ENCODE measurements at regions not wholly inside any gene's neighbourhood (a gene's known extent, or its start where the extent isn't known, plus 50 kb on each side); places are given as distances from the start of the nearest gene placed in this dataset.

GRCh38 chr13:90565985-90566713 is 781.3 kb upstream of the MIR17HG start:
- DNase-seq, result peak in 2 of 3 donors; percentile 13 to 16
- Histone ChIP-seq H3K4me1 (ENCODE audit: control extremely low read depth in 1 of 4, control insufficient read depth in 4 of 4, insufficient read depth in 4 of 4, low read length in 3 of 4) (peaks cover 0 to 7% (median 0%) of the 10 kb centered on the region in 4 experiments), H3K9me3 (ENCODE audit: control extremely low read depth in 1 of 5, control insufficient read depth in 4 of 5, insufficient read depth in 2 of 5, low read depth in 1 of 5, low read length in 4 of 5) (peaks cover 0 to 3% (median 2%) of the 10 kb centered on the region in 5 experiments), H3K27ac (ENCODE audit: insufficient read depth in 1 of 2, low read depth in 1 of 2, low read length in 2 of 2, poor library complexity in 1 of 2, severe bottlenecking in 2 of 2) (no peak overlapping the region), H3K36me3 (ENCODE audit: control insufficient read depth in 4 of 4, insufficient read depth in 4 of 4, low read length in 3 of 4) (no peaks in the 10 kb centered on the region), H3K4me3 (ENCODE audit: control insufficient read depth in 1 of 7, extremely low read depth in 1 of 7, insufficient read depth in 4 of 7, low read depth in 2 of 7, low read length in 6 of 7) (peak overlapping the region in 1 of 7 experiments; percentile 30), H3K27me3 (replicated peaks in 2 of 5; ENCODE audit: control insufficient read depth in 4 of 5, insufficient read depth in 5 of 5, low read length in 4 of 5) (no peaks in the 10 kb centered on the region)
- ChIA-PET POLR2A (no interaction called here), CTCF (no interaction called here)
- WGBS (ENCODE audit: insufficient coverage), result 50% methylated on average over 2 of the region's 3 CpGs

GRCh38 chr13:90568165-90568564 is 779.3 kb upstream of the MIR17HG start:
- CTCF ChIA-PET, result interaction anchor here (0.7 kb wide), 1 partner anchor 299 kb away, joined by 3 read pairs; no protein-coding TSS in a partner anchor

GRCh38 chr13:90576067-90576466 is 771.4 kb upstream of the MIR17HG start:
- H3K4me3 ChIP-seq (ENCODE audit: control insufficient read depth in 1 of 7, extremely low read depth in 1 of 7, insufficient read depth in 4 of 7, low read depth in 2 of 7, low read length in 6 of 7), result no peak overlapping the region
- H3K9me3 ChIP-seq (ENCODE audit: control extremely low read depth in 1 of 5, control insufficient read depth in 4 of 5, insufficient read depth in 2 of 5, low read depth in 1 of 5, low read length in 4 of 5), result no peaks in the 10 kb centered on the region
- H3K4me1 ChIP-seq (ENCODE audit: control extremely low read depth in 1 of 4, control insufficient read depth in 4 of 4, insufficient read depth in 4 of 4, low read length in 3 of 4), result no peaks in the 10 kb centered on the region
- no peaks in the 10 kb centered on the region for H3K36me3 ChIP-seq (ENCODE audit: control insufficient read depth in 4 of 4, insufficient read depth in 4 of 4, low read length in 3 of 4)
- ChIA-PET CTCF (no interaction called here), POLR2A (no interaction called here)
- no peak for DNase-seq
- H3K27ac ChIP-seq (ENCODE audit: insufficient read depth in 1 of 2, low read depth in 1 of 2, low read length in 2 of 2, poor library complexity in 1 of 2, severe bottlenecking in 2 of 2), result no peak overlapping the region
- 92% methylated on average over 4 of the region's 5 CpGs for WGBS (ENCODE audit: insufficient coverage)
- H3K27me3 ChIP-seq (replicated peaks in 2 of 5; ENCODE audit: control insufficient read depth in 4 of 5, insufficient read depth in 5 of 5, low read length in 4 of 5), result no peaks in the 10 kb centered on the region

More at GRCh38 chr13:90568165-90568564, 779.3 kb upstream of the MIR17HG start:
- no peak overlapping the region for H3K27ac ChIP-seq (ENCODE audit: insufficient read depth in 1 of 2, low read depth in 1 of 2, low read length in 2 of 2, poor library complexity in 1 of 2, severe bottlenecking in 2 of 2)
- H3K36me3 ChIP-seq (ENCODE audit: control insufficient read depth in 4 of 4, insufficient read depth in 4 of 4, low read length in 3 of 4), result no peaks in the 10 kb centered on the region
- POLR2A ChIA-PET, result no interaction called here
- DNase-seq, result no peak
- peaks cover 0 to 7% (median 0%) of the 10 kb centered on the region in 4 experiments for H3K4me1 ChIP-seq (ENCODE audit: control extremely low read depth in 1 of 4, control insufficient read depth in 4 of 4, insufficient read depth in 4 of 4, low read length in 3 of 4)
- no peaks in the 10 kb centered on the region for H3K27me3 ChIP-seq (replicated peaks in 2 of 5; ENCODE audit: control insufficient read depth in 4 of 5, insufficient read depth in 5 of 5, low read length in 4 of 5)
- no peak overlapping the region for H3K4me3 ChIP-seq (ENCODE audit: control insufficient read depth in 1 of 7, extremely low read depth in 1 of 7, insufficient read depth in 4 of 7, low read depth in 2 of 7, low read length in 6 of 7)
- H3K9me3 ChIP-seq (ENCODE audit: control extremely low read depth in 1 of 5, control insufficient read depth in 4 of 5, insufficient read depth in 2 of 5, low read depth in 1 of 5, low read length in 4 of 5), result peaks cover 0 to 3% (median 2%) of the 10 kb centered on the region in 5 experiments

- Histone ChIP-seq H3K4me1 (ENCODE audit: control extremely low read depth in 1 of 4, control insufficient read depth in 4 of 4, insufficient read depth in 4 of 4, low read length in 3 of 4) (no peaks in the 10 kb centered on the region), H3K9me3 (ENCODE audit: control extremely low read depth in 1 of 5, control insufficient read depth in 4 of 5, insufficient read depth in 2 of 5, low read depth in 1 of 5, low read length in 4 of 5) (no peaks in the 10 kb centered on the region), H3K4me3 (ENCODE audit: control insufficient read depth in 1 of 7, extremely low read depth in 1 of 7, insufficient read depth in 4 of 7, low read depth in 2 of 7, low read length in 6 of 7) (no peak overlapping the region), H3K27me3 (replicated peaks in 2 of 5; ENCODE audit: control insufficient read depth in 4 of 5, insufficient read depth in 5 of 5, low read length in 4 of 5) (no peaks in the 10 kb centered on the region), H3K36me3 (ENCODE audit: control insufficient read depth in 4 of 4, insufficient read depth in 4 of 4, low read length in 3 of 4) (no peaks in the 10 kb centered on the region), H3K27ac (ENCODE audit: insufficient read depth in 1 of 2, low read depth in 1 of 2, low read length in 2 of 2, poor library complexity in 1 of 2, severe bottlenecking in 2 of 2) (no peak overlapping the region)
- ChIA-PET POLR2A (no interaction called here), CTCF (no interaction called here)
- DNase-seq, result no peak
- WGBS (ENCODE audit: insufficient coverage), result 14% methylated on average over 1 of the region's 2 CpGs
Observed at GRCh38 chr13:90577726-90578125, 769.8 kb upstream of the MIR17HG start.

- peaks cover 0 to 3% (median 0%) of the 10 kb centered on the region in 5 experiments for H3K9me3 ChIP-seq (ENCODE audit: control extremely low read depth in 1 of 5, control insufficient read depth in 4 of 5, insufficient read depth in 2 of 5, low read depth in 1 of 5, low read length in 4 of 5)
- no peaks in the 10 kb centered on the region for H3K4me1 ChIP-seq (ENCODE audit: control extremely low read depth in 1 of 4, control insufficient read depth in 4 of 4, insufficient read depth in 4 of 4, low read length in 3 of 4)
- DNase-seq, result no peak
- H3K4me3 ChIP-seq (ENCODE audit: control insufficient read depth in 1 of 7, extremely low read depth in 1 of 7, insufficient read depth in 4 of 7, low read depth in 2 of 7, low read length in 6 of 7), result no peak overlapping the region
- no peak overlapping the region for H3K27ac ChIP-seq (ENCODE audit: insufficient read depth in 1 of 2, low read depth in 1 of 2, low read length in 2 of 2, poor library complexity in 1 of 2, severe bottlenecking in 2 of 2)
- CTCF ChIA-PET, result no interaction called here
- no peaks in the 10 kb centered on the region for H3K36me3 ChIP-seq (ENCODE audit: control insufficient read depth in 4 of 4, insufficient read depth in 4 of 4, low read length in 3 of 4)
- no CpG with 5 or more reads among the region's 1 CpG for WGBS (ENCODE audit: insufficient coverage)
- H3K27me3 ChIP-seq (replicated peaks in 2 of 5; ENCODE audit: control insufficient read depth in 4 of 5, insufficient read depth in 5 of 5, low read length in 4 of 5), result no peaks in the 10 kb centered on the region
- POLR2A ChIA-PET, result interaction anchor here (1.1 kb wide), 1 partner anchor 94 kb away, joined by 3 read pairs; no protein-coding TSS in a partner anchor
Observed at GRCh38 chr13:90585392-90585791, 762.1 kb upstream of the MIR17HG start.

- Histone ChIP-seq H3K27ac (ENCODE audit: insufficient read depth in 1 of 2, low read depth in 1 of 2, low read length in 2 of 2, poor library complexity in 1 of 2, severe bottlenecking in 2 of 2) (no peak overlapping the region), H3K9me3 (ENCODE audit: control extremely low read depth in 1 of 5, control insufficient read depth in 4 of 5, insufficient read depth in 2 of 5, low read depth in 1 of 5, low read length in 4 of 5) (no peaks in the 10 kb centered on the region), H3K4me1 (ENCODE audit: control extremely low read depth in 1 of 4, control insufficient read depth in 4 of 4, insufficient read depth in 4 of 4, low read length in 3 of 4) (no peaks in the 10 kb centered on the region), H3K4me3 (ENCODE audit: control insufficient read depth in 1 of 7, extremely low read depth in 1 of 7, insufficient read depth in 4 of 7, low read depth in 2 of 7, low read length in 6 of 7) (no peak overlapping the region), H3K36me3 (ENCODE audit: control insufficient read depth in 4 of 4, insufficient read depth in 4 of 4, low read length in 3 of 4) (no peaks in the 10 kb centered on the region), H3K27me3 (replicated peaks in 2 of 5; ENCODE audit: control insufficient read depth in 4 of 5, insufficient read depth in 5 of 5, low read length in 4 of 5) (no peaks in the 10 kb centered on the region)
- ChIA-PET POLR2A (no interaction called here), CTCF (no interaction called here)
- DNase-seq, result no peak
- 100% methylated on average over 1 of the region's 1 CpG for WGBS (ENCODE audit: insufficient coverage)
Observed at GRCh38 chr13:90591260-90591926, 756.1 kb upstream of the MIR17HG start.

GRCh38 chr13:90591927-90592268 is 755.6 kb upstream of the MIR17HG start:
- H3K36me3 ChIP-seq (ENCODE audit: control insufficient read depth in 4 of 4, insufficient read depth in 4 of 4, low read length in 3 of 4), result no peaks in the 10 kb centered on the region
- H3K27ac ChIP-seq (ENCODE audit: insufficient read depth in 1 of 2, low read depth in 1 of 2, low read length in 2 of 2, poor library complexity in 1 of 2, severe bottlenecking in 2 of 2), result no peak overlapping the region
- H3K4me3 ChIP-seq (ENCODE audit: control insufficient read depth in 1 of 7, extremely low read depth in 1 of 7, insufficient read depth in 4 of 7, low read depth in 2 of 7, low read length in 6 of 7), result no peak overlapping the region
- ChIA-PET POLR2A (no interaction called here), CTCF (no interaction called here)
- no peaks in the 10 kb centered on the region for H3K9me3 ChIP-seq (ENCODE audit: control extremely low read depth in 1 of 5, control insufficient read depth in 4 of 5, insufficient read depth in 2 of 5, low read depth in 1 of 5, low read length in 4 of 5)
- H3K4me1 ChIP-seq (ENCODE audit: control extremely low read depth in 1 of 4, control insufficient read depth in 4 of 4, insufficient read depth in 4 of 4, low read length in 3 of 4), result no peaks in the 10 kb centered on the region
- H3K27me3 ChIP-seq (replicated peaks in 2 of 5; ENCODE audit: control insufficient read depth in 4 of 5, insufficient read depth in 5 of 5, low read length in 4 of 5), result no peaks in the 10 kb centered on the region
- WGBS (ENCODE audit: insufficient coverage), result 100% methylated on average over 1 of the region's 2 CpGs
- DNase-seq, result peak; percentile 26 to 64 (median 45)
